ENCODE measurements at regions not wholly inside any gene's neighbourhood (a gene's known extent, or its start where the extent isn't known, plus 50 kb on each side); places are given as distances from the start of the nearest gene placed in this dataset.
A peak's percentile ranks its signal among the peaks of the same experiment; 100 is the strongest.

DNA sequence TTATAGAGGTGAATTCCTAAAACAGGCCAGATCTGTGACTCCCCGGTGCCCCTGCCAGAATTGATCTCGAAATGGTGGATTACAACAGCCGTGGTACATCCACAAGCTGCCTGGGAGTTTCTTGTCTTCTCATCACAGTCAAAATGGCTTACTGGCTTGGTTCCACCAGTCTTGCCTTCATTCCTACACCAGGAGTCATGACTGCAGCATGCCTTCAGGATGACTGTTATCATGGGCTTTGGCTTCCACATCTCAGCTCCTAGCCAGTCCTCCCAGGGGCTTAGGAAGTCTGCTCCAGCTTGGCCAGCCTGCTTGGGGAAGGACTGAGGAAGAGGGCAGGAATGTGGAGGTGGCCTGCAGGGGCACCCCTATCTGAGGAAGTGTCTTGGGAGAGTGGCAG lies 132.9 kb upstream of the NR3C1 start:
- H3K9me3 Mint-ChIP-seq = peaks cover 6% of the 10 kb centered on the region
- no peaks in the 10 kb centered on the region for H3K36me3 Mint-ChIP-seq
- H3K27me3 Mint-ChIP-seq = no peaks in the 10 kb centered on the region
- no peak for DNase-seq (ENCODE audit: extremely low spot score, unreplicated experiment)
- TF ChIP-seq, protein P1, sequence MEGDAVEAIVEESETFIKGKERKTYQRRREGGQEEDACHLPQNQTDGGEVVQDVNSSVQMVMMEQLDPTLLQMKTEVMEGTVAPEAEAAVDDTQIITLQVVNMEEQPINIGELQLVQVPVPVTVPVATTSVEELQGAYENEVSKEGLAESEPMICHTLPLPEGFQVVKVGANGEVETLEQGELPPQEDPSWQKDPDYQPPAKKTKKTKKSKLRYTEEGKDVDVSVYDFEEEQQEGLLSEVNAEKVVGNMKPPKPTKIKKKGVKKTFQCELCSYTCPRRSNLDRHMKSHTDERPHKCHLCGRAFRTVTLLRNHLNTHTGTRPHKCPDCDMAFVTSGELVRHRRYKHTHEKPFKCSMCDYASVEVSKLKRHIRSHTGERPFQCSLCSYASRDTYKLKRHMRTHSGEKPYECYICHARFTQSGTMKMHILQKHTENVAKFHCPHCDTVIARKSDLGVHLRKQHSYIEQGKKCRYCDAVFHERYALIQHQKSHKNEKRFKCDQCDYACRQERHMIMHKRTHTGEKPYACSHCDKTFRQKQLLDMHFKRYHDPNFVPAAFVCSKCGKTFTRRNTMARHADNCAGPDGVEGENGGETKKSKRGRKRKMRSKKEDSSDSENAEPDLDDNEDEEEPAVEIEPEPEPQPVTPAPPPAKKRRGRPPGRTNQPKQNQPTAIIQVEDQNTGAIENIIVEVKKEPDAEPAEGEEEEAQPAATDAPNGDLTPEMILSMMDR (conservative IDR thresholded peaks at IDR 0.05) = no peak
- peaks cover 24% of the 10 kb centered on the region for H3K4me1 Mint-ChIP-seq (ENCODE audit: unreplicated experiment)
- H3K4me3 Mint-ChIP-seq = peak overlapping the region; percentile 1
- H3K27ac Mint-ChIP-seq = peak overlapping the region; percentile 90

DNA sequence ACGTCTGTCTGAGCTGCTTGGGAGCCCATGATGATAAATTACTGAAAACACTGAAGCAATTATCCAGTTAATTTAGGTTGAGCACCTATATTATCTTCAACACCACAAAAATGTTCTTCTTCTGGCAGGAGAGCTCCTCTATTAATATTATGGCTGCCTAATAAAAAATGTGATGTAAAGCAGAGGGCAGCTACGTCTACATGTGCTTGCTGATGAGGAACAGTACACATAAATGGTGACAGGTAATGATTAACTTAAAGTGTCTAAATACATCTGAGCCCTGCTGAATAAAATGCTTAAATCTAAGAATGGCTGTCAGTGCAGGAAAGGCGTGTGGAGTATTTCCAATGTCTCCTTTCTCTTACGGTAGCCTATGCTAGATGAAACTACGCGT lies 131.3 kb upstream of the NR3C1 start:
- no peak overlapping the region for H3K4me3 Mint-ChIP-seq
- DNase-seq (ENCODE audit: extremely low spot score, unreplicated experiment) = no peak
- H3K27ac Mint-ChIP-seq = no peak overlapping the region
- H3K27me3 Mint-ChIP-seq = no peaks in the 10 kb centered on the region
- H3K36me3 Mint-ChIP-seq = no peaks in the 10 kb centered on the region
- TF ChIP-seq, protein P1 (conservative IDR thresholded peaks at IDR 0.05) = no peak
- peaks cover 6% of the 10 kb centered on the region for H3K9me3 Mint-ChIP-seq
- H3K4me1 Mint-ChIP-seq (ENCODE audit: unreplicated experiment) = peaks cover 24% of the 10 kb centered on the region

- H3K27ac Mint-ChIP-seq = no peak overlapping the region
- no peak overlapping the region for H3K4me3 Mint-ChIP-seq
- H3K36me3 Mint-ChIP-seq = no peaks in the 10 kb centered on the region
- TF ChIP-seq, protein P1 (conservative IDR thresholded peaks at IDR 0.05) = no peak
- peaks cover 24% of the 10 kb centered on the region for H3K4me1 Mint-ChIP-seq (ENCODE audit: unreplicated experiment)
- no peaks in the 10 kb centered on the region for H3K27me3 Mint-ChIP-seq
- no peak for DNase-seq (ENCODE audit: extremely low spot score, unreplicated experiment)
- H3K9me3 Mint-ChIP-seq = peaks cover 6% of the 10 kb centered on the region
These were observed 130.7 kb upstream of the NR3C1 start for GRCh38 chr5:143533978-143534760.

GRCh38 chr5:143533475-143533874 lies 130.0 kb upstream of the NR3C1 start:
- Mint-ChIP-seq H3K27ac (no peak overlapping the region), H3K9me3 (peaks cover 6% of the 10 kb centered on the region), H3K4me1 (ENCODE audit: unreplicated experiment) (peaks cover 24% of the 10 kb centered on the region), H3K4me3 (no peak overlapping the region), H3K27me3 (no peaks in the 10 kb centered on the region), H3K36me3 (no peaks in the 10 kb centered on the region)
- DNase-seq (ENCODE audit: extremely low spot score, unreplicated experiment) = no peak
- TF ChIP-seq, protein P1 (conservative IDR thresholded peaks at IDR 0.05) = no peak

DNA sequence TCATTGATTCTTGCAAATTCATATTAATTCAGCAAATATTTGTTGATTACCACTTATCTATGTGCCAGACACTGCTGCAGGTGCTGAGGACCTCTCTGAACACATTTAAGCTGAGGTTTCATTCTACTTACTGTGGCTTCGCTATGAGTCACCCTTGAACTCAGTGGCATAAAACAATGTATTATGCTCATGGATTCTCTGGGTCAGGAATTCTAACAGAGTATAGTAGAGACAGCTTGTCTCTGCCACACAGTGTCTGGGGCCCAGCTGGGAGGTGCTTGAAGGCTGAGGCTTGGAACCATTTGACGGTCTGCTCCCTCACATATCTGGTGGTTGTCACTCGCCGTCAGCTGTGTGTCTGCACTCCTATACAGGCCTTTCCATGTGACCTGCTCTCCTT lies 124.3 kb upstream of the NR3C1 start:
- H3K4me1 Mint-ChIP-seq (ENCODE audit: unreplicated experiment) = peaks cover 8% of the 10 kb centered on the region
- H3K4me3 Mint-ChIP-seq = no peak overlapping the region
- no peaks in the 10 kb centered on the region for H3K9me3 Mint-ChIP-seq
- no peak overlapping the region for H3K27ac Mint-ChIP-seq
- H3K27me3 Mint-ChIP-seq = no peaks in the 10 kb centered on the region
- DNase-seq (ENCODE audit: extremely low spot score, unreplicated experiment) = no peak
- H3K36me3 Mint-ChIP-seq = no peaks in the 10 kb centered on the region
- TF ChIP-seq, protein P1 (conservative IDR thresholded peaks at IDR 0.05) = no peak

Measured in type B pancreatic cell (in vitro differentiated cells).